Stimulated activated naive B cell treated with anti-CD40 and anti-IgM and Interleukin-4, amounts not matched to agents 10 μg/mL and 1 μg/mL and 100 μg/mL, for 72 hours (primary cell): ENCODE measurements at regions not wholly inside any gene's neighbourhood (a gene's known extent, or its start where the extent isn't known, plus 50 kb on each side); places are given as distances from the start of the nearest gene placed in this dataset.

Experiments
- ATAC-seq, 2 donors: fragments of 150-1000 bp; cut with Tn5 transposase; replicated peaks; 2 replicates each; pipeline ENCODE4 v1.10.0; 2021; ENCODE audit warnings: moderate library complexity in 1 of 2
- DNase-seq: peaks from one replicate; pipeline ENCODE4 v3.0.0; 2021
- H3K27ac Mint-ChIP-seq: one replicate; pipeline ENCODE4 v1.8.0; 2022; ENCODE audit warnings: mild to moderate bottlenecking, mixed read lengths
- H3K27me3 Mint-ChIP-seq, 2 donors: one replicate each; pipeline ENCODE4 v1.8.0; 2022; ENCODE audit warnings: mixed read lengths in 2 of 2
- H3K36me3 Mint-ChIP-seq, 2 donors: one replicate each; pipeline ENCODE4 v1.8.0; 2022; ENCODE audit warnings: mixed read lengths in 2 of 2, mild to moderate bottlenecking in 1 of 2
- H3K4me1 Mint-ChIP-seq, 2 donors: one replicate each; pipeline ENCODE4 v1.8.0; 2022; ENCODE audit warnings: mixed read lengths in 2 of 2, mild to moderate bottlenecking in 1 of 2
- H3K4me3 Mint-ChIP-seq, 2 donors: one replicate each; pipeline ENCODE4 v1.8.0; 2022; ENCODE audit warnings: mild to moderate bottlenecking in 2 of 2, mixed read lengths in 2 of 2, moderate library complexity in 1 of 2
- H3K9me3 Mint-ChIP-seq, 2 donors: one replicate each; pipeline ENCODE4 v1.8.0; 2022; ENCODE audit warnings: mixed read lengths in 2 of 2, mild to moderate bottlenecking in 1 of 2

DNA sequence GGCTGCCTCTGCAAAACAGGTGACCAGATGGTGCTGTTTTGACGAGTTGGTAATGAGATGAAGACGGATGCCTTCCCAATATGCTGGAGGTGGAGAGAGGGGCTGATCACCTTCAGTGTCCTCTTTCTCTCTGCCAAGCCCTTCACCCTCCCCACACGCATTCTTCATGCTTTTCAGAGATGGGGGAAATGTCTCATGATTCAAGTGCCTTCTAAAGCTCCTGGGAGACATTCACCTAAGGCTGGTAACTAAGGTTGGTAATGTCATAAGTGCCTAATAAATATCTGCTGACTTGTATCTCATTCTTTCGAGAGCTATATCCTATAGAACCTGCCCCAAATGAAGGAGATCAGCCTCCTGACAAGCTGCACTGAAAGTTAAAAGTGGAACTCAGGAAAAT is 86.2 kb upstream of the MBNL2 start:
- no peak overlapping the region for H3K27ac Mint-ChIP-seq
- no peaks in the 10 kb centered on the region for H3K4me1 Mint-ChIP-seq
- DNase-seq (no peak), ATAC-seq (no peak)
- H3K4me3 Mint-ChIP-seq = no peak overlapping the region
- no peaks in the 10 kb centered on the region for H3K9me3 Mint-ChIP-seq
- no peaks in the 10 kb centered on the region for H3K36me3 Mint-ChIP-seq
- peaks cover 23 to 29% of the 10 kb centered on the region in 2 donors for H3K27me3 Mint-ChIP-seq

DNA sequence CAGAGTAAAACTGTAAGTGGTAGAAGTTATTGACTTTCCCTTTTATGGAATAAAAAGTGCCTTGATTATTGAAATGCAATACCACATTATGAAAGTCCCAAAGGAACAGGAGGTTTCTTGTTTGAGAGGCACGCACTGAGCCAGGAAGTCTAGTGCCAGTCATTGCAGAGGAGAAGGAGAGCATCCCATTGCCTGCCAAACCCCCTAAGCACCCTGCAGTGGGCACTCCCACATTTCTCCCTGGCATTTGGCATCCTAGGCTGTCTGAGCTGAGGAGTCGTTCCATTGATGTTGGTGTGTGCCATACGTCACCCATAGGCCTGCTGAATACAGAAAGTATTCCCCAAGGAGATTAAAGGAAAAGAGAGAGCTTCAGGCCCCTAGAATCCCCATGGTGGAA is 85.7 kb upstream of the MBNL2 start:
- ATAC-seq (no peak), DNase-seq (no peak)
- Mint-ChIP-seq H3K27me3 (peaks cover 19 to 28% of the 10 kb centered on the region in 2 donors), H3K4me1 (peaks cover 0 to under 1% of the 10 kb centered on the region in 2 donors), H3K36me3 (no peaks in the 10 kb centered on the region), H3K4me3 (no peak overlapping the region), H3K9me3 (no peaks in the 10 kb centered on the region), H3K27ac (no peak overlapping the region)

DNA sequence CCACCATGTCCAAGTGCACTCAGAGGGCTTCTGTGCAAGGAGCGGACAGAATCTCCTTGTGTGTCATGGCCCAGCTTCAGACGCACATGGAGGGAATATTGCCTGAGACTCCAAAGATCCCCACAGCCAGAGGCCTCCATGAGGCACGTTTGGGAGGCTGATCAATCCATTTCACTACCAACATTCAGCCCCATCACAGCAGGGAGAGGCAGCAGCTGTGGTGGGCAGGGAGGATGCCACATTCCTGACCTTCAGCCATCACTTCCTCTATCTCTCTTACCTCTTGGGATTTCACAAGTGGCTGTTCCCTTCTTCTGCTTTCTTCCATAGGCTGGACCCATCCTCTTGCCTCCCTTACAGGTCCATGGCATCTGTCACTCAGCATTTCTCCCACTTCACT is 82.4 kb upstream of the MBNL2 start:
- ATAC-seq (no peak), DNase-seq (no peak)
- H3K27me3 Mint-ChIP-seq = peaks cover 19 to 40% of the 10 kb centered on the region in 2 donors
- peaks cover 4 to 5% of the 10 kb centered on the region in 2 donors for H3K4me1 Mint-ChIP-seq
- no peaks in the 10 kb centered on the region for H3K36me3 Mint-ChIP-seq
- H3K9me3 Mint-ChIP-seq = no peaks in the 10 kb centered on the region
- H3K27ac Mint-ChIP-seq = no peak overlapping the region
- H3K4me3 Mint-ChIP-seq = no peak overlapping the region

DNA sequence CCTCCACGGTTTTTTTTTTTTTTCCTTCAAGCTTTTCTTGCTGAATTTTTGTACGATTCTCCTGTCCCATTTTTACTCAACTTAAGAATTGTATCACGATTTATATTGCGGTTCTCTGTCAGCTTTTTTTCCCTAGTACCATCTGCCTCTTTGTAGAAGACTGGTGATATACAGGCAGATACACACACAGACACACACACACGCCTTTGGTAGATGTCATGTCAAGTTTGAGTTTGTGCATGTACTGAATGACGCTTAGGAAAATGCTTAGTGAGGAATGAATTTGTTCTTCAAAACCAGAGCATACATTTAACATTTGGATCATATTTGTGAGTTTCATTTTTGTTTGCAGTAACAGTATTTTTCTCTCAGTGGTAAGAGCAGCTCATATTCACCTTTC is 82.0 kb upstream of the MBNL2 start:
- Mint-ChIP-seq H3K36me3 (no peaks in the 10 kb centered on the region), H3K4me3 (no peak overlapping the region), H3K4me1 (peaks cover 4 to 5% of the 10 kb centered on the region in 2 donors), H3K27ac (no peak overlapping the region), H3K27me3 (peaks cover 22 to 42% of the 10 kb centered on the region in 2 donors), H3K9me3 (no peaks in the 10 kb centered on the region)
- DNase-seq = no peak
- no peak for ATAC-seq

DNA sequence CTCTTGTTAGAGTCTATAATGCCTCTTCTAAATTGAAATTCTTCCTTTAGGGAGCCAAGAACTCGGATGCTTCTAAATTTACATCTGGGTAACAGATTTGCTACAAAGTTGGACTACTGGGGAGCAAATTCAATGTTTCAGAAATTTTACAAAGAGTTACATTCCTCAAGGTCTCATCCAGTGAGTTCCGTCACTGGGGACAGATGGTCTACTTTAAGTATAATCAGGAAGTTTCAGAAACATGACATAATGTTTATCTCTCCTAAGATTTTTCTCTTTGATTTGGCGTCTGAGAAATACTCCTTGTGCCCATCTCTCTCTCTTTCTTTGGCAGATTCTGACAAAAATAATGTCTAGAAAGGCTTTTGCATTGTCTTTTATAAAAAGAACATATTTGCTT is 81.5 kb upstream of the MBNL2 start:
- no peak overlapping the region for H3K27ac Mint-ChIP-seq
- H3K4me3 Mint-ChIP-seq = no peak overlapping the region
- no peaks in the 10 kb centered on the region for H3K36me3 Mint-ChIP-seq
- peaks cover 26 to 44% of the 10 kb centered on the region in 2 donors for H3K27me3 Mint-ChIP-seq
- no peaks in the 10 kb centered on the region for H3K9me3 Mint-ChIP-seq
- peaks cover 4 to 5% of the 10 kb centered on the region in 2 donors for H3K4me1 Mint-ChIP-seq
- no peak for DNase-seq
- no peak for ATAC-seq

DNA sequence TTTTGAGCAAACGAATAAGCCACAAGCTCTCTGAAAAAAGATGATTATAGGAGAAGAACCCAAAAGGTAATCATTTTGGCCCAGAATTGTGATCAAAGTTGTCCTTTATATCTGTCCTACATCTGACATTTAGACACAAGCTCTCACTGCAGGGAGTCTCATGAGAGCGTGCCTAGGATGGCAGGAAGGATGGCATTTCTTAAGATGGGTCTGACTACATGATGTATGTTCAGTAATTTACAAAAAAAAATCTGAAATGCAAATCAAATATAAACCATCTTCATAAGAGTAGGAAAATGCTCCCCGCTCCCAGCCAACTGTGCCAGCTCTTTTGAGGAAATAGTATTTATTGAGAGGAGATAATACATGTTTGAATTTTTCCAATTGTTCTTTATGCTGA is 81.0 kb upstream of the MBNL2 start:
- Mint-ChIP-seq H3K27me3 (peaks cover 29 to 43% of the 10 kb centered on the region in 2 donors), H3K4me1 (peaks cover 4 to 5% of the 10 kb centered on the region in 2 donors), H3K4me3 (no peak overlapping the region), H3K9me3 (no peaks in the 10 kb centered on the region), H3K27ac (no peak overlapping the region), H3K36me3 (no peaks in the 10 kb centered on the region)
- ATAC-seq (no peak), DNase-seq (no peak)

DNA sequence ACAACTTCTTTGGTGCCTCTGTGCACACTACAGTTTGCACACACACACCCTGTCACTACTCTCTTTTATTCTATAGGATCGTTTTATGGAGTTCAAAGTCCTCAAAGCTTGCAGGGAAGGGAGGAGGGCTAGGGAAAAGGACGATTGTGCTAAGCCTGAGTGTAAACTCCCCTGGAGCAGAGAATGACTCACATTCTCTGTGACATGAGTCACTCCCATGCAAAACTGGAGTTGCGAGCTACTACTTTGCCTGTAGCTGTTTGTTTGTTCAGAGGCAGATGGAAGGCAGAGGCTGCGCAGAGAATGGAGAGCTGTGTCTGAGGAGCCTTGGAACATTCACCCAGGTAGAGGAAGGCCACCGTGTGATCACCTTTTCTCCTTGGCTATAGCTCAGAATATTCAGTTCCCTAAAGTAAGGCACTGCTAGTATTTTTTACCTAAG is 80.5 kb upstream of the MBNL2 start:
- Mint-ChIP-seq H3K4me1 (peaks cover 4 to 5% of the 10 kb centered on the region in 2 donors), H3K27ac (no peak overlapping the region), H3K4me3 (no peak overlapping the region), H3K9me3 (no peaks in the 10 kb centered on the region), H3K27me3 (peaks cover 30 to 45% of the 10 kb centered on the region in 2 donors), H3K36me3 (no peaks in the 10 kb centered on the region)
- DNase-seq (no peak), ATAC-seq (peak in 1 of 2 donors; percentile 69)

DNA sequence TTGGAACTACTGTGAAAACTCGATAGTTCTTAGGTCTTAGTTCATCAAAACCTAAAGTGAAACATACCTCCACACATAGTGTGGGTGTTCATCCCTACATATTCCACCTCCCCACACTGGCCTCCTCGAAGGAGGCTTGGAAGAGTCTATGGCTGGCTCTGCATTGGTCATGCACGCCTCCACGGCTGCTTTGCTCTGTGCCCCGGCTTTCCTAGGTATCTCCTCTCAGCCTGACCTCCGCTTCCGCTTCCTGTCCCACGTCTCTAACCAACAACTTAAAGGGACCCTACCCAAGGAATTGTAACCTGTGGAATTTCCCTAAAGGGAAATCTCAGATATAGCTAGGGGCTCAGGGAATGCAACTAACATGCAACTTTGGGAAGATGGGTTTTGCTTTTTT is 79.7 kb upstream of the MBNL2 start:
- ATAC-seq = no peak
- H3K4me1 Mint-ChIP-seq = peaks cover 4 to 5% of the 10 kb centered on the region in 2 donors
- H3K4me3 Mint-ChIP-seq = peak overlapping the region in 1 of 2 donors; percentile 26
- no peak for DNase-seq
- no peaks in the 10 kb centered on the region for H3K9me3 Mint-ChIP-seq
- H3K27ac Mint-ChIP-seq = no peak overlapping the region
- peaks cover 34 to 46% of the 10 kb centered on the region in 2 donors for H3K27me3 Mint-ChIP-seq
- no peaks in the 10 kb centered on the region for H3K36me3 Mint-ChIP-seq

DNA sequence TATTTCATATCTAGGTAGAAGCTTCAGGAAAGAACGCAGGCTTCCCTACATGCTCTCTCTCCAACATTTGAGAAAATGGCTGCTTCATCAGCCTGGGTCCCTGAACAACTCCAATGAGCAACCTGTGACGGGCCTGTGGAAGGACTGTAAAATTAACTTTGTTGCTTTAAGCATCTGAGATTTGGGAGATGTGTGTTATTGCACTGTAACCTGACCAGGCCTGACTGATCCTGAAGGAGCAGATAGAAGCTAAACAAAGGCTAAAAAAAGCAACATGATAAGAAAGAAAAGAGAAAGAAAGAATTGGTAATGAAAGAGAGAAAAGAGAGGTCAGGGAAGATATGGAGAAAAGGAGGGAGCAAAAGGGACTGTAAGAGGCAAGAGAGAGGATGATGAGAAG is 77.1 kb upstream of the MBNL2 start:
- Mint-ChIP-seq H3K4me1 (peaks cover 4 to 5% of the 10 kb centered on the region in 2 donors), H3K9me3 (no peaks in the 10 kb centered on the region), H3K27me3 (peaks cover 29 to 46% of the 10 kb centered on the region in 2 donors), H3K27ac (no peak overlapping the region), H3K4me3 (no peak overlapping the region), H3K36me3 (no peaks in the 10 kb centered on the region)
- no peak for DNase-seq
- ATAC-seq = no peak

DNA sequence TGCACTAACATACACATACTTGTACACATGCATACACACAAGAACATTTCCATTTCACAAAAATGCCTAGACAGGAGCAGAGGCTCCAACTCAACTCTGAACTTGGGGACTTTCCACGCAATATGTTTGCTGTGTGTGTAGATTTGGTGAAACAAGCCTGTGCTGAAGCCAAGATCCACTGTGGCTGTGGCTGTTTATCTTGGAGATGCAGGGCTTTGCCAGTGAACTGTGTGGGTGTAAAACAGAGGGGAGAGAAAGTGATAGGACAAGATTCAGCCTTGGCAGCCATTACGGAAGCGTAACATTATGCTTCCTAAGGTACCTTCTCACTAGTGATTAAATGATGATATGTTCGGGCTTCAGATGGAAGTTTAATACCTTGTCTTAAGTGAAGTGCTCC is 73.2 kb upstream of the MBNL2 start:
- Mint-ChIP-seq H3K36me3 (no peaks in the 10 kb centered on the region), H3K27ac (no peak overlapping the region), H3K27me3 (peaks cover 21 to 29% of the 10 kb centered on the region in 2 donors), H3K4me3 (no peak overlapping the region), H3K9me3 (no peaks in the 10 kb centered on the region), H3K4me1 (no peaks in the 10 kb centered on the region)
- no peak for DNase-seq
- ATAC-seq = no peak

DNA sequence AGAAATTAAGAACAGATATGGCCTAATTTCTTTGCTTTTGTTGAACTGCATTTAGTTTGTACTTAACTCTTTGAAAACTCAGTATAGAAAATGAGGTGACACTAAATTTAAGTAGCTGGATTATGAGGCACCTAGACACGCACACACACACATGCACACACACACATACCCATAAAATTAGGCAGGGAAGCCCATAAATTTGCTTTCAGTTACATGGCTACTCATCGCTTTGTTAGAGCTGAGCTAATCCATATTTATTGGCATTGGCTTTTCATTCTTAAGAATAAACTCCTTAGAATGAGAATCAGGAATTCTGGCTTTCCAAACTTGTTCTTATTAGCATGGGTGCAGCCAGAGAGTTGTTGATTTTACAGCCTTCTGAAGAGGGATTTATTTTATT is 61.7 kb upstream of the MBNL2 start:
- H3K4me1 Mint-ChIP-seq = no peaks in the 10 kb centered on the region
- H3K36me3 Mint-ChIP-seq = no peaks in the 10 kb centered on the region
- H3K27ac Mint-ChIP-seq = no peak overlapping the region
- peaks cover 13 to 16% of the 10 kb centered on the region in 2 donors for H3K27me3 Mint-ChIP-seq
- no peak for DNase-seq
- H3K9me3 Mint-ChIP-seq = no peaks in the 10 kb centered on the region
- no peak overlapping the region for H3K4me3 Mint-ChIP-seq
- no peak for ATAC-seq

DNA sequence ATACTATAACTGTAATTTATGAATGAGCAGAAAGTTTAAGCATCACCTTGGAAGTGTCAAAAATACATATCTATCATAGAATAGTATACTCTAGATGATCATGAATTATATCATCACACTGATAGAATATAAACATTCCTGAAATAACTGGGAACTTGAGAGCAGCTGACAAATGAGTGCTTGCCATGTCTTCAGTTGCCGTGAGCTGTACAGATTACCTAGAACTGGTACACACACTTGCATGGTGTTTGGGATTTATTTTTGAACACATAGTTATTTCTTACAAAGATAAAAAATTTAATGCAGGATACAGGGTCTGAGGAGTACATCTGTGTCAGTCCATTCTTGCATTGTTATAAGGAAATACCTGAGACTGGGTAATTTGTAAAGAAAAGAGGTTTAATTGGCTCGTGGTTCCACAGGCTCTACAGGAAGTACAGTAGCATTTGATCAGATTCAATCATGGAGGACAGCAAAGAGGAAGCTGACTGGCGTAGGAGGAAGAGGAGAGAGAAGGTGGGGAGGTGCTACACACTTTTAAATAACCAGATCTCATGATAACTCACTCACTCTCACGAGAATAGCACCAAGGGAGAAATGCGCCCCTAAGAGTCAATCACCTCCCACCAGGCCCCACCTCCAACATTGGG is 60.4 kb upstream of the MBNL2 start:
- Mint-ChIP-seq H3K27me3 (peaks cover 13 to 23% of the 10 kb centered on the region in 2 donors), H3K27ac (no peak overlapping the region), H3K9me3 (no peaks in the 10 kb centered on the region), H3K4me3 (no peak overlapping the region), H3K4me1 (no peaks in the 10 kb centered on the region), H3K36me3 (no peaks in the 10 kb centered on the region)
- ATAC-seq (no peak), DNase-seq (no peak)

DNA sequence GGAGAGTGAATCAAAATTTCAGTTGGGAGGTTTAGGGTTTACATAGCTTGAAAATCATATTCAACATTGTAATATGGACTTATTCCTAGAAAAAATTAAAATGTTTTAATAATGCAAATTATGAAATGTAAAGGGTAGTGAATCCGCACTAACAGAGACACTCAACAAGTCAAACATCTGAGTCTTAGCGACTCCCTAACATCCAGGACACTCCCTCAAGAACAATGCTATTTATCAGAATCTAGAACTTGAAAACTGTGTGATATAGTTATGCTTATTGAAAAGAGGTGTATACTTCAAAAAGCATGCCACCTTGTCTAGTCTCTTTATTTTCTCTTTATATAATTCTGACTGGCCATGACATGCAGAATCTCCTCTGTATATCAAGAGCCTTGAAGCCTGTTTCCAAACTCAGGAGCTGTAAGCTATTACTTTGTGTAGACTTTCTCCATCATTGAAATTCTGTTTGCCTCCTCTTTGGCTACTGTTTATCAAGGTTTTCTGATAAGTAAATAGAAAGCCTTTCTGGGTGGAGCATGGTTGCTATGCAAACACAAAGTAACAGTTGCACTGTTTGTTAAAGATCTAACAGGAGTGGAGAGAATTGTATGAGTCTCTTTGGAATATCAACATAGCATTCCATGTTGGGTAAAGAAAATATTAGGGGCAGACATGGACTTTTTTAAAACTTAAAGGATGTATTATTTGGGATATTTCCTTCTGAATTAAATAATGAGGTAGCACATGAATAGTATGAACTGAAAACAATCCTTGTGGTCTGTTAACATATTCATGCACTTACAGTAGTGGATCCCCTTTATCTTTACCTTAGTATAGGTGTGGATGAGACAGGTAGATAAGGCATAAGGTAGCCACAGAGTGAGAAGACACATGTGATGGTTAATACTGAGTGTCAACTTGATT is 56.4 kb upstream of the MBNL2 start:
- ATAC-seq = no peak
- H3K4me3 Mint-ChIP-seq = no peak overlapping the region
- H3K27me3 Mint-ChIP-seq = peaks cover 13 to 35% of the 10 kb centered on the region in 2 donors
- DNase-seq = no peak
- no peak overlapping the region for H3K27ac Mint-ChIP-seq
- no peaks in the 10 kb centered on the region for H3K4me1 Mint-ChIP-seq
- no peaks in the 10 kb centered on the region for H3K9me3 Mint-ChIP-seq
- no peaks in the 10 kb centered on the region for H3K36me3 Mint-ChIP-seq

DNA sequence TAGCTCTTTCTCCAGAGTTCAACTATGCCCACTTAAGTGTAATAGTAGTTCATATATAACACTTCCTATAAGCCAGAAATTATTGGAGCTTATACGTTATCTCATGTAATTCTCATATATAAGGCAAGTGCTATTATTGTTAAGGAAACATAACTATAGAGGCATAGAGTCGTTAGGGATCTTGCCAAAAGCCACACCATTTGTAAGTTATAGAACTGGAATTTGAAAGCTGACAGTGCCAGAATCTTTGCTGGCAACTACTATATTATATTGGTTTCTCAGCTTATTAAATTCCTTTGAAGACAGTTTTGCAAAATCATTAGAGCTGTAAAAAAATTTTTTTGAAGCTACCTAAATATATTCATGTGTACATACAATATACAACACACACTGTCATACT is 51.0 kb upstream of the MBNL2 start:
- ATAC-seq (no peak), DNase-seq (no peak)
- no peak overlapping the region for H3K4me3 Mint-ChIP-seq
- no peaks in the 10 kb centered on the region for H3K4me1 Mint-ChIP-seq
- H3K27ac Mint-ChIP-seq = no peak overlapping the region
- peaks cover 3 to 4% of the 10 kb centered on the region in 2 donors for H3K9me3 Mint-ChIP-seq
- H3K36me3 Mint-ChIP-seq = no peaks in the 10 kb centered on the region
- H3K27me3 Mint-ChIP-seq = peaks cover 19 to 44% of the 10 kb centered on the region in 2 donors
